Naive B cell (primary cell): ENCODE measurements at regions not wholly inside any gene's neighbourhood (a gene's known extent, or its start where the extent isn't known, plus 50 kb on each side); places are given as distances from the start of the nearest gene placed in this dataset.
"Not testable (repeated sequence)": the region's sequence is repeated elsewhere in the genome, so short reads cannot be mapped to it uniquely, and the experiment has no call there.

Experiments used
- ATAC-seq, 2 donors: fragments of 150-1000 bp; cut with Tn5 transposase; 2 replicates each; pipeline ENCODE4 v1.10.0; 2021; ENCODE audit warnings: low read depth in 2 of 2, mild to moderate bottlenecking in 2 of 2, moderate library complexity in 2 of 2
- DNase-seq: peaks from one replicate; pipeline ENCODE4 v3.0.0; 2022
- H3K27ac Mint-ChIP-seq, 6 donors: one replicate each; pipeline ENCODE4 v1.8.0; 2020 to 2022; ENCODE audit warnings: mild to moderate bottlenecking in 6 of 6, mixed read lengths in 6 of 6, moderate library complexity in 5 of 6, inconsistent platforms in 2 of 6
- H3K27me3 Mint-ChIP-seq, 3 donors: one replicate each; pipeline ENCODE4 v1.8.0; 2021 to 2022; ENCODE audit warnings: mixed read lengths in 3 of 3, mild to moderate bottlenecking in 1 of 3
- H3K36me3 Mint-ChIP-seq, 2 donors: one replicate each; pipeline ENCODE4 v1.8.0; 2020 to 2022; ENCODE audit warnings: mixed read lengths in 2 of 2, inconsistent platforms in 1 of 2, mild to moderate bottlenecking in 1 of 2
- H3K4me1 Mint-ChIP-seq, 3 donors: one replicate each; pipeline ENCODE4 v1.8.0; 2020 to 2022; ENCODE audit warnings: mixed read lengths in 3 of 3, inconsistent platforms in 1 of 3, mild to moderate bottlenecking in 1 of 3, moderate library complexity in 1 of 3
- H3K4me3 Mint-ChIP-seq, 8 donors: one replicate each; pipeline ENCODE4 v1.8.0; 2020 to 2022; ENCODE audit warnings: mild to moderate bottlenecking in 8 of 8, mixed read lengths in 8 of 8, moderate library complexity in 8 of 8, inconsistent platforms in 2 of 8
- H3K9me3 Mint-ChIP-seq, 7 donors: one replicate each; pipeline ENCODE4 v1.8.0; 2020 to 2022; ENCODE audit warnings: mixed read lengths in 7 of 7, mild to moderate bottlenecking in 5 of 7, inconsistent platforms in 2 of 7, moderate library complexity in 1 of 7

GRCh38 chr18:67455890-67456501 is 60.5 kb downstream of the DSEL start:
- no peaks in the 10 kb centered on the region for H3K36me3 Mint-ChIP-seq
- ATAC-seq = no peak

GRCh38 chr18:67453901-67454300 is 62.6 kb downstream of the DSEL start:
- ATAC-seq (no peak), DNase-seq (no peak)
- Mint-ChIP-seq H3K27ac (no peak overlapping the region), H3K36me3 (no peaks in the 10 kb centered on the region), H3K4me1 (peaks cover 0 to 5% (median 0%) of the 10 kb centered on the region in 3 donors), H3K27me3 (peaks cover 0 to 9% (median 4%) of the 10 kb centered on the region in 3 donors), H3K4me3 (no peak overlapping the region), H3K9me3 (peaks cover 5 to 19% (median 7%) of the 10 kb centered on the region in 7 donors)

More at GRCh38 chr18:67455890-67456501, 60.5 kb downstream of the DSEL start:
- peaks cover 0 to 5% (median 0%) of the 10 kb centered on the region in 3 donors for H3K4me1 Mint-ChIP-seq
- peak overlapping the region in 1 of 6 donors; percentile 57 for H3K27ac Mint-ChIP-seq
- H3K9me3 Mint-ChIP-seq = peaks cover 0 to 6% (median 0%) of the 10 kb centered on the region in 7 donors
- no peak for DNase-seq
- no peak overlapping the region for H3K4me3 Mint-ChIP-seq
- peaks cover 0 to 9% (median 4%) of the 10 kb centered on the region in 3 donors for H3K27me3 Mint-ChIP-seq

GRCh38 chr18:67451960-67452359 is 64.6 kb downstream of the DSEL start:
- Mint-ChIP-seq H3K4me3 (no peak overlapping the region), H3K27ac (no peak overlapping the region), H3K27me3 (peaks cover 0 to 13% (median 10%) of the 10 kb centered on the region in 3 donors), H3K36me3 (no peaks in the 10 kb centered on the region), H3K4me1 (peaks cover 0 to 5% (median 0%) of the 10 kb centered on the region in 3 donors), H3K9me3 (peaks cover 8 to 21% (median 12%) of the 10 kb centered on the region in 7 donors)
- no peak for DNase-seq
- peak in 1 of 2 donors; percentile 30 for ATAC-seq

- H3K27ac Mint-ChIP-seq, H3K4me3 Mint-ChIP-seq, DNase-seq, H3K4me1 Mint-ChIP-seq, H3K36me3 Mint-ChIP-seq, ATAC-seq: not testable (repeated sequence)
- peaks cover 8 to 21% (median 12%) of the 10 kb centered on the region in 7 donors for H3K9me3 Mint-ChIP-seq
- H3K27me3 Mint-ChIP-seq = peaks cover 0 to 13% (median 10%) of the 10 kb centered on the region in 3 donors
Observed at GRCh38 chr18:67451101-67451500, 65.4 kb downstream of the DSEL start.

- DNase-seq (no peak), ATAC-seq (no peak)
- Mint-ChIP-seq H3K4me3 (no peak overlapping the region), H3K27me3 (peaks cover 0 to 4% (median 0%) of the 10 kb centered on the region in 3 donors), H3K9me3 (peaks cover 5 to 18% (median 9%) of the 10 kb centered on the region in 7 donors), H3K36me3 (no peaks in the 10 kb centered on the region), H3K4me1 (no peaks in the 10 kb centered on the region), H3K27ac (no peak overlapping the region)
Observed at GRCh38 chr18:67433971-67434370, 82.5 kb downstream of the DSEL start.

GRCh38 chr18:67432806-67433205 is 83.7 kb downstream of the DSEL start:
- Mint-ChIP-seq H3K27ac (peak overlapping the region in 1 of 6 donors; percentile 18), H3K9me3 (peaks cover 4 to 10% (median 9%) of the 10 kb centered on the region in 7 donors), H3K4me3 (no peak overlapping the region), H3K36me3 (no peaks in the 10 kb centered on the region), H3K27me3 (peaks cover 0 to 4% (median 0%) of the 10 kb centered on the region in 3 donors), H3K4me1 (no peaks in the 10 kb centered on the region)
- DNase-seq = no peak
- ATAC-seq = no peak

- DNase-seq (no peak), ATAC-seq (no peak)
- peaks cover 0 to 12% (median 0%) of the 10 kb centered on the region in 3 donors for H3K27me3 Mint-ChIP-seq
- H3K4me1 Mint-ChIP-seq = no peaks in the 10 kb centered on the region
- no peak overlapping the region for H3K4me3 Mint-ChIP-seq
- no peak overlapping the region for H3K27ac Mint-ChIP-seq
- H3K9me3 Mint-ChIP-seq = no peaks in the 10 kb centered on the region
- no peaks in the 10 kb centered on the region for H3K36me3 Mint-ChIP-seq
Observed at GRCh38 chr18:67428805-67429204, 87.7 kb downstream of the DSEL start.

- H3K9me3 Mint-ChIP-seq = no peaks in the 10 kb centered on the region
- no peak for DNase-seq
Observed at GRCh38 chr18:67428158-67428557, 88.4 kb downstream of the DSEL start.

GRCh38 chr18:67426486-67426885 is 90.0 kb downstream of the DSEL start:
- no peak overlapping the region for H3K4me3 Mint-ChIP-seq
- H3K27me3 Mint-ChIP-seq = peaks cover 0 to 13% (median 0%) of the 10 kb centered on the region in 3 donors
- H3K9me3 Mint-ChIP-seq = no peaks in the 10 kb centered on the region
- DNase-seq (no peak), ATAC-seq (no peak)
- H3K36me3 Mint-ChIP-seq = no peaks in the 10 kb centered on the region
- no peaks in the 10 kb centered on the region for H3K4me1 Mint-ChIP-seq
- H3K27ac Mint-ChIP-seq = no peak overlapping the region

More at GRCh38 chr18:67428158-67428557, 88.4 kb downstream of the DSEL start:
- no peak overlapping the region for H3K4me3 Mint-ChIP-seq
- H3K27ac Mint-ChIP-seq = no peak overlapping the region
- H3K4me1 Mint-ChIP-seq = no peaks in the 10 kb centered on the region
- H3K36me3 Mint-ChIP-seq = no peaks in the 10 kb centered on the region
- no peak for ATAC-seq
- peaks cover 0 to 13% (median 0%) of the 10 kb centered on the region in 3 donors for H3K27me3 Mint-ChIP-seq

- no peak overlapping the region for H3K27ac Mint-ChIP-seq
- H3K9me3 Mint-ChIP-seq = no peaks in the 10 kb centered on the region
- DNase-seq = no peak
- no peak for ATAC-seq
- H3K27me3 Mint-ChIP-seq = peaks cover 0 to 13% (median 0%) of the 10 kb centered on the region in 3 donors
- H3K4me3 Mint-ChIP-seq = no peak overlapping the region
- H3K36me3 Mint-ChIP-seq = no peaks in the 10 kb centered on the region
- H3K4me1 Mint-ChIP-seq = no peaks in the 10 kb centered on the region
Observed at GRCh38 chr18:67425672-67426071, 90.8 kb downstream of the DSEL start.

GRCh38 chr18:67421651-67422050 is 94.9 kb downstream of the DSEL start:
- no peak overlapping the region for H3K27ac Mint-ChIP-seq
- H3K27me3 Mint-ChIP-seq = peaks cover 0 to 13% (median 0%) of the 10 kb centered on the region in 3 donors
- H3K4me3 Mint-ChIP-seq = no peak overlapping the region
- no peaks in the 10 kb centered on the region for H3K9me3 Mint-ChIP-seq
- no peaks in the 10 kb centered on the region for H3K36me3 Mint-ChIP-seq
- peaks cover 4 to 12% (median 7%) of the 10 kb centered on the region in 3 donors for H3K4me1 Mint-ChIP-seq
- DNase-seq (no peak), ATAC-seq (no peak)

- peak; percentile 53 to 72 for ATAC-seq
- H3K4me1 Mint-ChIP-seq = peaks cover 4 to 12% (median 7%) of the 10 kb centered on the region in 3 donors
- peak overlapping the region; percentile 33 to 85 (median 62) for H3K4me3 Mint-ChIP-seq
- no peaks in the 10 kb centered on the region for H3K27me3 Mint-ChIP-seq
- H3K9me3 Mint-ChIP-seq = no peaks in the 10 kb centered on the region
- no peaks in the 10 kb centered on the region for H3K36me3 Mint-ChIP-seq
- DNase-seq = peak; percentile 14
- H3K27ac Mint-ChIP-seq = peak overlapping the region in 5 of 6 donors; percentile 34 to 66 (median 39)
Observed at GRCh38 chr18:67417864-67418523, 98.5 kb downstream of the DSEL start.

GRCh38 chr18:67411116-67411515 is 105.4 kb downstream of the DSEL start:
- Mint-ChIP-seq H3K4me1 (no peaks in the 10 kb centered on the region), H3K27ac (no peak overlapping the region), H3K27me3 (peaks cover 0 to 13% (median 0%) of the 10 kb centered on the region in 3 donors), H3K9me3 (no peaks in the 10 kb centered on the region), H3K4me3 (no peak overlapping the region), H3K36me3 (no peaks in the 10 kb centered on the region)
- no peak for ATAC-seq
- DNase-seq = no peak
